Heart right ventricle (tissue), 16 donors: ENCODE measurements at regions not wholly inside any gene's neighbourhood (a gene's known extent, or its start where the extent isn't known, plus 50 kb on each side); places are given as distances from the start of the nearest gene placed in this dataset.
A peak's percentile ranks its signal among the peaks of the same experiment; 100 is the strongest.

ENCODE experiments used
- ATAC-seq, 8 donors: fragments of 200-7000 bp; cut with Tn5 transposase; one replicate each; pipeline ENCODE4 v1.9.1; 2020; ENCODE audit warnings: mild to moderate bottlenecking in 8 of 8, moderate library complexity in 8 of 8, moderate number of reproducible peaks in 1 of 8
- DNase-seq, 2 donors: peaks; one replicate each; pipeline ENCODE4 v3.0.0-alpha.2; 2020
- H3K27ac ChIP-seq, 10 donors: fragments of 200-600 bp; sonication (generic) in 2 of 10; one replicate each; pipeline versions ENCODE4 v1.5.0 to v1.8.0; 2020 to 2022; ENCODE audit warnings: mild to moderate bottlenecking in 3 of 10
- H3K27me3 ChIP-seq, 7 donors: fragments of 200-600 bp; one replicate each; pipeline ENCODE4 v1.8.0; 2021 to 2022; ENCODE audit warnings: mild to moderate bottlenecking in 2 of 7
- H3K36me3 ChIP-seq, 9 donors: fragments of 200-600 bp; sonication (generic) in 1 of 9; one replicate each; pipeline versions ENCODE4 v1.5.0 to v1.8.0; 2020 to 2022; ENCODE audit warnings: mild to moderate bottlenecking in 2 of 9
- H3K4me1 ChIP-seq, 9 donors: fragments of 200-600 bp; sonication (generic) in 1 of 9; one replicate each; pipeline versions ENCODE4 v1.5.0 to v1.8.0; 2020 to 2022; ENCODE audit warnings: mild to moderate bottlenecking in 4 of 9
- H3K4me3 ChIP-seq, 10 donors: fragments of 200-600 bp; sonication (generic) in 2 of 10; one replicate each; pipeline versions ENCODE4 v1.5.0 to v1.8.0; 2020 to 2022; ENCODE audit warnings: mild to moderate bottlenecking in 7 of 10, moderate library complexity in 2 of 10
- H3K9me3 ChIP-seq, 11 donors: fragments of 200-600 bp in 10 of 11; sonication (generic) in 2 of 11; one replicate each; pipeline versions ENCODE4 v1.5.0 to v1.8.0; 2013 to 2022; ENCODE audit warnings: mild to moderate bottlenecking in 2 of 11, control low read depth in 1 of 11, moderate library complexity in 1 of 11
- WGBS, 2 donors: extraction: QIAGEN DNeasy Blood & Tissue Kit; methylation state at CpG; one replicate each; pipeline ENCODE4 v1.1.7; 2013; ENCODE audit warnings: inconsistent platforms in 1 of 2; 5-methylcytosine and 5-hydroxymethylcytosine counted together
- intact Hi-C, 10 donors: fragments of 100-400 bp; cut with DNase I; formaldehyde crosslinking; loops; one replicate each; pipeline versions ENCODE4 v1.11.1 to v1.14.2; 2022
- TF ChIP-seq, protein P1 (sequence below), 9 donors: fragments of 200-600 bp; sonication (generic) in 2 of 9; IDR thresholded peaks; one replicate each; pipeline versions ENCODE4 v1.5.0 to v1.8.0; 2021 to 2022; ENCODE audit warnings: antibody characterized with exemption in 9 of 9, mild to moderate bottlenecking in 5 of 9, moderate library complexity in 1 of 9
- donor health status: Arrhythmogenic right ventricular cardiomyopathy.
- donor health status: ischemic (EF 13 %, LVEDD 7.1; RV severe dilation, severe dysfunction).
- donor health status: healthy with polysubstance abuse.
- donor health status: DM: no; HTN: yes; CAD: no.
- donor health status: DM: no; HTN: no; CAD: no.
- donor health status: ischemic (EF 25% LVEDD 6.9; RV normal size, moderate dysfunction).
- donor health status: ischemic (EF 25% LVEDD 5.7; RV mildly dilated, moderate dysfunction).
- donor health status: healthy.
- donor health status: DM: yes; HTN: yes; CAD: no.
- donor health status: Ischemic cardiomyopathy.
- donor health status: ischemic (EF 35%, LVEDD 5.7; RV mildly dilated, moderate dysfunction).
- donor health status: nonischemic (EF 11% LVEDD 7.7; RV severe dilation, severe dysfunction).
- donor health status: DM: yes; HTN: yes; CAD: no.
- donor health status: PGD.
- donor health status: ischemic (EF 29% LVEDD 5.4; RV normal size, mild dysfunction).
- donor health status: nonischemic (EF 23%, LVEDD 6.1; RV moderate dilation, normal function).

- no peaks in the 10 kb centered on the region for H3K36me3 ChIP-seq
- DNase-seq (peak; percentile 46 to 54), ATAC-seq (peak; percentile 59 to 94 (median 82))
- WGBS, 2 donors = 67 to 79% methylated on average over 6 of the region's 6 CpGs
- H3K4me3 ChIP-seq = no peak overlapping the region
- H3K27me3 ChIP-seq = no peaks in the 10 kb centered on the region
- no peaks in the 10 kb centered on the region for H3K9me3 ChIP-seq
- intact Hi-C loops = loop anchor here in 1 of 10 donors (10.0 kb wide), 1 partner anchor 53 kb away; no protein-coding TSS in a partner anchor
- TF ChIP-seq, protein P1, sequence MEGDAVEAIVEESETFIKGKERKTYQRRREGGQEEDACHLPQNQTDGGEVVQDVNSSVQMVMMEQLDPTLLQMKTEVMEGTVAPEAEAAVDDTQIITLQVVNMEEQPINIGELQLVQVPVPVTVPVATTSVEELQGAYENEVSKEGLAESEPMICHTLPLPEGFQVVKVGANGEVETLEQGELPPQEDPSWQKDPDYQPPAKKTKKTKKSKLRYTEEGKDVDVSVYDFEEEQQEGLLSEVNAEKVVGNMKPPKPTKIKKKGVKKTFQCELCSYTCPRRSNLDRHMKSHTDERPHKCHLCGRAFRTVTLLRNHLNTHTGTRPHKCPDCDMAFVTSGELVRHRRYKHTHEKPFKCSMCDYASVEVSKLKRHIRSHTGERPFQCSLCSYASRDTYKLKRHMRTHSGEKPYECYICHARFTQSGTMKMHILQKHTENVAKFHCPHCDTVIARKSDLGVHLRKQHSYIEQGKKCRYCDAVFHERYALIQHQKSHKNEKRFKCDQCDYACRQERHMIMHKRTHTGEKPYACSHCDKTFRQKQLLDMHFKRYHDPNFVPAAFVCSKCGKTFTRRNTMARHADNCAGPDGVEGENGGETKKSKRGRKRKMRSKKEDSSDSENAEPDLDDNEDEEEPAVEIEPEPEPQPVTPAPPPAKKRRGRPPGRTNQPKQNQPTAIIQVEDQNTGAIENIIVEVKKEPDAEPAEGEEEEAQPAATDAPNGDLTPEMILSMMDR (IDR thresholded peaks at IDR 0.05) = no peak
- H3K4me1 ChIP-seq = peaks cover 0 to 36% (median 16%) of the 10 kb centered on the region in 9 donors
- H3K27ac ChIP-seq = no peak overlapping the region
Measured at GRCh38 chr5:54361691-54362411, 51.5 kb upstream of the ARL15 start.

- intact Hi-C loops = loop anchor here in 1 of 10 donors (10.0 kb wide), 1 partner anchor 54 kb away; no protein-coding TSS in a partner anchor
- TF ChIP-seq, protein P1 (IDR thresholded peaks at IDR 0.05) = no peak
- Histone ChIP-seq H3K36me3 (no peaks in the 10 kb centered on the region), H3K9me3 (no peaks in the 10 kb centered on the region), H3K27ac (no peak overlapping the region), H3K4me1 (peaks cover 0 to 36% (median 16%) of the 10 kb centered on the region in 9 donors), H3K27me3 (no peaks in the 10 kb centered on the region), H3K4me3 (no peak overlapping the region)
- DNase-seq (no peak), ATAC-seq (no peak)
- WGBS, 2 donors = 60 to 61% methylated on average over 2 of the region's 2 CpGs
Measured at GRCh38 chr5:54360925-54361662, 50.7 kb upstream of the ARL15 start.
